ENCODE measurements at regions not wholly inside any gene's neighbourhood (a gene's known extent, or its start where the extent isn't known, plus 50 kb on each side); places are given as distances from the start of the nearest gene placed in this dataset.

GRCh38 chr5:118778941-118779340, 209.4 kb downstream of the DTWD2 start:
- H3K4me1 ChIP-seq (ENCODE audit: control insufficient read depth in 1 of 2, insufficient read depth in 2 of 2, low read length in 2 of 2), result peaks cover 0 to 5% of the 10 kb centered on the region in 2 donors
- no peaks in the 10 kb centered on the region for H3K27me3 ChIP-seq (ENCODE audit: control insufficient read depth in 1 of 2, insufficient read depth in 2 of 2, low read length in 2 of 2)
- no peaks in the 10 kb centered on the region for H3K9me3 ChIP-seq (ENCODE audit: control insufficient read depth in 1 of 2, low read length in 2 of 2)
- no peak overlapping the region for H3K9ac ChIP-seq (ENCODE audit: low read depth in 1 of 2, low read length in 2 of 2)
- no peak overlapping the region for H3K27ac ChIP-seq (ENCODE audit: low read depth, low read length)
- no peak overlapping the region for H3K4me3 ChIP-seq (ENCODE audit: low read depth in 1 of 2, low read length in 2 of 2)
- no peaks in the 10 kb centered on the region for H3K36me3 ChIP-seq (ENCODE audit: control insufficient read depth in 1 of 2, insufficient read depth in 2 of 2, low read length in 2 of 2)

GRCh38 chr5:118777189-118777736, 211.1 kb downstream of the DTWD2 start:
- no peak overlapping the region for H3K4me3 ChIP-seq (ENCODE audit: low read depth in 1 of 2, low read length in 2 of 2)
- no peak overlapping the region for H3K27ac ChIP-seq (ENCODE audit: low read depth, low read length)
- H3K4me1 ChIP-seq (ENCODE audit: control insufficient read depth in 1 of 2, insufficient read depth in 2 of 2, low read length in 2 of 2), result peaks cover 0 to 5% of the 10 kb centered on the region in 2 donors
- no peaks in the 10 kb centered on the region for H3K27me3 ChIP-seq (ENCODE audit: control insufficient read depth in 1 of 2, insufficient read depth in 2 of 2, low read length in 2 of 2)
- no peak overlapping the region for H3K9ac ChIP-seq (ENCODE audit: low read depth in 1 of 2, low read length in 2 of 2)
- H3K36me3 ChIP-seq (ENCODE audit: control insufficient read depth in 1 of 2, insufficient read depth in 2 of 2, low read length in 2 of 2), result no peaks in the 10 kb centered on the region
- H3K9me3 ChIP-seq (ENCODE audit: control insufficient read depth in 1 of 2, low read length in 2 of 2), result no peaks in the 10 kb centered on the region

GRCh38 chr5:118776755-118777154, 211.6 kb downstream of the DTWD2 start:
- Histone ChIP-seq H3K27ac (ENCODE audit: low read depth, low read length) (no peak overlapping the region), H3K36me3 (ENCODE audit: control insufficient read depth in 1 of 2, insufficient read depth in 2 of 2, low read length in 2 of 2) (no peaks in the 10 kb centered on the region), H3K9ac (ENCODE audit: low read depth in 1 of 2, low read length in 2 of 2) (no peak overlapping the region), H3K4me3 (ENCODE audit: low read depth in 1 of 2, low read length in 2 of 2) (no peak overlapping the region), H3K27me3 (ENCODE audit: control insufficient read depth in 1 of 2, insufficient read depth in 2 of 2, low read length in 2 of 2) (no peaks in the 10 kb centered on the region), H3K4me1 (ENCODE audit: control insufficient read depth in 1 of 2, insufficient read depth in 2 of 2, low read length in 2 of 2) (peaks cover 0 to 5% of the 10 kb centered on the region in 2 donors), H3K9me3 (ENCODE audit: control insufficient read depth in 1 of 2, low read length in 2 of 2) (no peaks in the 10 kb centered on the region)

DNA sequence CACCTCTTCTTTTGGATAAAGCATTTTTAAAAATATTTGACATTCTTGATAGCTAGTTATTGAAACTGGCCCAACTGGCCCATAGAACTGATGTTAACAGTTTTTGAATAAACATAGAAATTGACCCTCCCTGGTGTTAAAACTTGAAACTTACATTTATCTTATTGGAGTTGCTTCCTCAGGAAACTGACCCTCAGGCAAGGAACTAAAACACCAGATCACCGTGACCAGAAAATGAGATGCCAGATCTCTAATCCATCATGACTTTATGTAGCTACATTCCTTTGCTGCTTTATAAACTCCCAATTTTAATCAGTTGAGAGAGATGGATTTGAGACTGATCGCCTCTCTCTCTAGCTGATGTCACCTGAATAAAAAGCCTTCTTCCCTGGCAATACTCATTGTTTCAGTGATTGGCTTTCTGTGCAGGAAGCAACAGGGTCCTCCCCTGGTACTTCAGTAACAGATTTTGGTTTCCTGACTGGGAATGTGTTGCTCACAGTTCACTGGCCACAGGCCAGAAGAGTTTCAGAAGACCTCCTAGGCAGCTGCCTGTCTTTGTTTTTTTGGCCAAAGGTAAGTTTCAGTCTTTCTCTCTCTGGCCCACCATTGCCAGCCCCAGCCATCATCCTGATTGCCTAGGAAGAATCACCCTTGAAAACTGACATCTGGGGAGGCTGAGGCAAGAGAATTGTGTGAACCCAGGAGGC, 212.4 kb downstream of the DTWD2 start:
- Histone ChIP-seq H3K27ac (ENCODE audit: low read depth, low read length) (no peak overlapping the region), H3K27me3 (ENCODE audit: control insufficient read depth in 1 of 2, insufficient read depth in 2 of 2, low read length in 2 of 2) (no peaks in the 10 kb centered on the region), H3K4me1 (ENCODE audit: control insufficient read depth in 1 of 2, insufficient read depth in 2 of 2, low read length in 2 of 2) (peaks cover 0 to 5% of the 10 kb centered on the region in 2 donors), H3K9me3 (ENCODE audit: control insufficient read depth in 1 of 2, low read length in 2 of 2) (no peaks in the 10 kb centered on the region), H3K36me3 (ENCODE audit: control insufficient read depth in 1 of 2, insufficient read depth in 2 of 2, low read length in 2 of 2) (no peaks in the 10 kb centered on the region), H3K4me3 (ENCODE audit: low read depth in 1 of 2, low read length in 2 of 2) (no peak overlapping the region), H3K9ac (ENCODE audit: low read depth in 1 of 2, low read length in 2 of 2) (no peak overlapping the region)

- H3K4me1 ChIP-seq (ENCODE audit: control insufficient read depth in 1 of 2, insufficient read depth in 2 of 2, low read length in 2 of 2), result no peaks in the 10 kb centered on the region
- no peaks in the 10 kb centered on the region for H3K36me3 ChIP-seq (ENCODE audit: control insufficient read depth in 1 of 2, insufficient read depth in 2 of 2, low read length in 2 of 2)
- no peaks in the 10 kb centered on the region for H3K27me3 ChIP-seq (ENCODE audit: control insufficient read depth in 1 of 2, insufficient read depth in 2 of 2, low read length in 2 of 2)
- no peak overlapping the region for H3K4me3 ChIP-seq (ENCODE audit: low read depth in 1 of 2, low read length in 2 of 2)
- no peak overlapping the region for H3K27ac ChIP-seq (ENCODE audit: low read depth, low read length)
- no peaks in the 10 kb centered on the region for H3K9me3 ChIP-seq (ENCODE audit: control insufficient read depth in 1 of 2, low read length in 2 of 2)
- H3K9ac ChIP-seq (ENCODE audit: low read depth in 1 of 2, low read length in 2 of 2), result no peak overlapping the region
Measured at GRCh38 chr5:118768607-118769175, 219.7 kb downstream of the DTWD2 start.

GRCh38 chr5:118762291-118762690, 226.1 kb downstream of the DTWD2 start:
- Histone ChIP-seq H3K4me1 (ENCODE audit: control insufficient read depth in 1 of 2, insufficient read depth in 2 of 2, low read length in 2 of 2) (no peaks in the 10 kb centered on the region), H3K27me3 (ENCODE audit: control insufficient read depth in 1 of 2, insufficient read depth in 2 of 2, low read length in 2 of 2) (no peaks in the 10 kb centered on the region), H3K36me3 (ENCODE audit: control insufficient read depth in 1 of 2, insufficient read depth in 2 of 2, low read length in 2 of 2) (no peaks in the 10 kb centered on the region), H3K4me3 (ENCODE audit: low read depth in 1 of 2, low read length in 2 of 2) (no peak overlapping the region), H3K27ac (ENCODE audit: low read depth, low read length) (no peak overlapping the region), H3K9me3 (ENCODE audit: control insufficient read depth in 1 of 2, low read length in 2 of 2) (no peaks in the 10 kb centered on the region), H3K9ac (ENCODE audit: low read depth in 1 of 2, low read length in 2 of 2) (no peak overlapping the region)

DNA sequence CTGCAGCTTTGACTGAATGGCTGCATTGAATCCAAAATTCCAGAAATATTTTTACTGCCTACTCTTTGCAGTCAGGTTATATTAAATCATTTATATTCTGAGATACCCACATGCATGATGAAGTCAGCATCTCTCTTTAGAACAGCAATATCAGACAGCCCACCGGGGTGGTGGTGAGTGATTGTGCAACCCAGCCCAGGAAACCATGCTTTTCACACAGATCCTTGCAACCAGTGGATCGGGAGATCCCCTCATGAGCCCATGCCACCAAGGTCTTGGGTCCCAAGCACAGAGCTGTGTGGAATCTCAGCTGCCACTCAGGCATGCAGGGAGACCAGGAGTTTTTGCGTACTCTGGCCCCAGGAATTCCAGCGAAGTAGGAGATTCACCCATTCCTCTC, 226.5 kb downstream of the DTWD2 start:
- no peak overlapping the region for H3K9ac ChIP-seq (ENCODE audit: low read depth in 1 of 2, low read length in 2 of 2)
- no peaks in the 10 kb centered on the region for H3K9me3 ChIP-seq (ENCODE audit: control insufficient read depth in 1 of 2, low read length in 2 of 2)
- no peaks in the 10 kb centered on the region for H3K27me3 ChIP-seq (ENCODE audit: control insufficient read depth in 1 of 2, insufficient read depth in 2 of 2, low read length in 2 of 2)
- H3K4me1 ChIP-seq (ENCODE audit: control insufficient read depth in 1 of 2, insufficient read depth in 2 of 2, low read length in 2 of 2), result no peaks in the 10 kb centered on the region
- no peak overlapping the region for H3K4me3 ChIP-seq (ENCODE audit: low read depth in 1 of 2, low read length in 2 of 2)
- no peak overlapping the region for H3K27ac ChIP-seq (ENCODE audit: low read depth, low read length)
- H3K36me3 ChIP-seq (ENCODE audit: control insufficient read depth in 1 of 2, insufficient read depth in 2 of 2, low read length in 2 of 2), result no peaks in the 10 kb centered on the region

GRCh38 chr5:118752969-118753368, 235.4 kb downstream of the DTWD2 start:
- Histone ChIP-seq H3K9me3 (ENCODE audit: control insufficient read depth in 1 of 2, low read length in 2 of 2) (no peaks in the 10 kb centered on the region), H3K4me1 (ENCODE audit: control insufficient read depth in 1 of 2, insufficient read depth in 2 of 2, low read length in 2 of 2) (no peaks in the 10 kb centered on the region), H3K27ac (ENCODE audit: low read depth, low read length) (no peak overlapping the region), H3K36me3 (ENCODE audit: control insufficient read depth in 1 of 2, insufficient read depth in 2 of 2, low read length in 2 of 2) (no peaks in the 10 kb centered on the region), H3K4me3 (ENCODE audit: low read depth in 1 of 2, low read length in 2 of 2) (no peak overlapping the region), H3K27me3 (ENCODE audit: control insufficient read depth in 1 of 2, insufficient read depth in 2 of 2, low read length in 2 of 2) (no peaks in the 10 kb centered on the region), H3K9ac (ENCODE audit: low read depth in 1 of 2, low read length in 2 of 2) (no peak overlapping the region)

DNA sequence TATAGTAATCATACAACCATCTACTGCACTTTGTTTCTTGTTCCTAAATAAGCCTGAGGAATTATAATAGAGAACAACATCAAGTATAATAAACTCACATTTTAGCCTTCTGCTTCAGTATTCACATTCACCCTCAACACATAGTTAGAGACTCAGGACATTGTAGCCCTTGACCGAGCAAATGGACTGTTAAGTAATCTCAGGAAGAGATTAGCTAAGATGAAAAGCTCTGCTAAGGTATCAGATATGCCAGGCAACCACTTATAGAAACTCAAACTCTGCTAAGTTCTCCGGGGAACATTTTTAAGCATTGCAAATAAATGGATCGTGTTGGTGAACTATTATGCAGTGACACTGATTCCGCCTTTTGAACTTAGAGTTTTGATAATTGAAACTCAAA, 252.0 kb downstream of the DTWD2 start:
- Histone ChIP-seq H3K36me3 (ENCODE audit: control insufficient read depth in 1 of 2, insufficient read depth in 2 of 2, low read length in 2 of 2) (no peaks in the 10 kb centered on the region), H3K4me1 (ENCODE audit: control insufficient read depth in 1 of 2, insufficient read depth in 2 of 2, low read length in 2 of 2) (no peaks in the 10 kb centered on the region), H3K9ac (ENCODE audit: low read depth in 1 of 2, low read length in 2 of 2) (no peak overlapping the region), H3K27me3 (ENCODE audit: control insufficient read depth in 1 of 2, insufficient read depth in 2 of 2, low read length in 2 of 2) (no peaks in the 10 kb centered on the region), H3K9me3 (ENCODE audit: control insufficient read depth in 1 of 2, low read length in 2 of 2) (no peaks in the 10 kb centered on the region), H3K4me3 (ENCODE audit: low read depth in 1 of 2, low read length in 2 of 2) (no peak overlapping the region), H3K27ac (ENCODE audit: low read depth, low read length) (no peak overlapping the region)

GRCh38 chr5:118733394-118733793, 255.0 kb downstream of the DTWD2 start:
- Histone ChIP-seq H3K36me3 (ENCODE audit: control insufficient read depth in 1 of 2, insufficient read depth in 2 of 2, low read length in 2 of 2) (no peaks in the 10 kb centered on the region), H3K4me1 (ENCODE audit: control insufficient read depth in 1 of 2, insufficient read depth in 2 of 2, low read length in 2 of 2) (no peaks in the 10 kb centered on the region), H3K27me3 (ENCODE audit: control insufficient read depth in 1 of 2, insufficient read depth in 2 of 2, low read length in 2 of 2) (no peaks in the 10 kb centered on the region), H3K9ac (ENCODE audit: low read depth in 1 of 2, low read length in 2 of 2) (no peak overlapping the region), H3K27ac (ENCODE audit: low read depth, low read length) (no peak overlapping the region), H3K9me3 (ENCODE audit: control insufficient read depth in 1 of 2, low read length in 2 of 2) (no peaks in the 10 kb centered on the region), H3K4me3 (ENCODE audit: low read depth in 1 of 2, low read length in 2 of 2) (no peak overlapping the region)
